ENCODE measurements at regions not wholly inside any gene's neighbourhood (a gene's known extent, or its start where the extent isn't known, plus 50 kb on each side); places are given as distances from the start of the nearest gene placed in this dataset.

- TF ChIP-seq CTCF (IDR thresholded peaks at IDR 0.05; ENCODE audit: insufficient read depth, low read length, poor library complexity, severe bottlenecking) (no peak), EZH2phosphoT487 (conservative IDR thresholded peaks at IDR 0.05; ENCODE audit: low read length) (no peak)
Measured at GRCh38 chr5:7036192-7036835, 323.1 kb downstream of the TENT4A start.

Measured in SU-DHL-6 (cell line).